HEK293 (cell line): ENCODE measurements at regions not wholly inside any gene's neighbourhood (a gene's known extent, or its start where the extent isn't known, plus 50 kb on each side); places are given as distances from the start of the nearest gene placed in this dataset.
A peak's percentile ranks its signal among the peaks of the same experiment; 100 is the strongest.

Experiments
- CTCF ChIA-PET: fragments of 350-600 bp; formaldehyde crosslinking; extraction: SDS; loops from one replicate; lab custom pipeline; 2021; ENCODE audit warnings: antibody characterized with exemption; lab: Yijun Ruan, JAX
- POLR2A ChIA-PET: fragments of 300-600 bp; formaldehyde crosslinking; extraction: SDS; loops from one replicate; lab custom pipeline; 2020; ENCODE audit warnings: antibody characterized with exemption, inconsistent platforms; lab: Yijun Ruan, JAX
- H3K27ac ChIP-seq: fragments of 200-500 bp; sonication (Bioruptor generic); 2 replicates; pipeline ENCODE4 v1.5.1; 2014; ENCODE audit warnings: low read depth, low read length, control low read depth, inconsistent platforms; ENCODE audit errors: extremely low read depth
- H3K36me3 ChIP-seq, 2 experiments: fragments of 200-500 bp in 1 of 2; sonication (Bioruptor generic) in 1 of 2; 1 replicate in 1 of 2; 2 replicates in 1 of 2; pipeline ENCODE4 v1.5.1; 2014 to 2017; ENCODE audit warnings: inconsistent platforms in 2 of 2, low read length in 2 of 2; ENCODE audit not compliant: control insufficient read depth in 2 of 2, insufficient read depth in 1 of 2
- H3K4me1 ChIP-seq: fragments of 200-500 bp; sonication (Bioruptor generic); 2 replicates; pipeline ENCODE4 v1.5.1; 2014; ENCODE audit warnings: mild to moderate bottlenecking, low read length, inconsistent platforms; ENCODE audit not compliant: control insufficient read depth, insufficient read depth
- H3K4me3 ChIP-seq: 2 replicates; pipeline ENCODE4 v1.5.1; 2011; ENCODE audit warnings: low read depth, mild to moderate bottlenecking, control low read depth, low read length, moderate library complexity
- H3K9me3 ChIP-seq: fragments of 200-500 bp; sonication (Bioruptor generic); 2 replicates; pipeline ENCODE4 v1.5.1; 2014; ENCODE audit warnings: low read depth, low read length, inconsistent platforms; ENCODE audit not compliant: control insufficient read depth, insufficient read depth
- CTCF ChIP-seq: fragments of 450-650 bp; formaldehyde crosslinking; IDR thresholded peaks from 2 replicates; pipeline ENCODE4 v1.5.1; 2016; ENCODE audit warnings: missing biosample characterization, missing genetic modification characterization
- FEZF1 ChIP-seq: fragments of 450-650 bp; formaldehyde crosslinking; IDR thresholded peaks from 2 replicates; pipeline ENCODE4 v1.5.1; 2016; ENCODE audit warnings: missing biosample characterization, missing genetic modification characterization
- GFI1B ChIP-seq: fragments of 450-650 bp; formaldehyde crosslinking; IDR thresholded peaks from 2 replicates; pipeline ENCODE4 v1.5.1; 2016; ENCODE audit warnings: missing biosample characterization, missing genetic modification characterization
- HOXC10 ChIP-seq: sonication (generic); formaldehyde crosslinking; IDR thresholded peaks from 2 replicates; pipeline ENCODE4 v1.8.1; 2023; ENCODE audit warnings: mild to moderate bottlenecking, missing genetic modification reagents
- KLF7 ChIP-seq: fragments of 450-650 bp; formaldehyde crosslinking; IDR thresholded peaks from 2 replicates; pipeline ENCODE4 v1.5.1; 2016; ENCODE audit warnings: missing biosample characterization, missing genetic modification characterization, borderline replicate concordance
- KLF9 ChIP-seq: fragments of 450-650 bp; formaldehyde crosslinking; IDR thresholded peaks from 2 replicates; pipeline ENCODE4 v1.5.1; 2016; ENCODE audit warnings: missing biosample characterization, missing genetic modification characterization, low read depth
- MZF1 ChIP-seq: fragments of 450-650 bp; formaldehyde crosslinking; IDR thresholded peaks from 2 replicates; pipeline ENCODE4 v1.5.1; 2017; ENCODE audit warnings: missing biosample characterization, missing genetic modification characterization, borderline replicate concordance
- SETDB1 ChIP-seq: IDR thresholded peaks from one replicate; pipeline ENCODE4 v1.6.1; 2017; ENCODE audit warnings: mild to moderate bottlenecking, low read length, moderate library complexity, mixed read lengths; ENCODE audit not compliant: insufficient read length
- SP3 ChIP-seq: fragments of 450-650 bp; formaldehyde crosslinking; IDR thresholded peaks from 2 replicates; pipeline ENCODE4 v1.5.1; 2016; ENCODE audit warnings: missing biosample characterization, missing genetic modification characterization
- ZBTB1 ChIP-seq: fragments of 450-650 bp; formaldehyde crosslinking; IDR thresholded peaks from 2 replicates; pipeline ENCODE4 v1.5.1; 2016; ENCODE audit warnings: missing biosample characterization, missing genetic modification characterization
- ZBTB44 ChIP-seq: fragments of 450-650 bp; IDR thresholded peaks from 2 replicates; pipeline ENCODE4 v1.5.1; 2018; ENCODE audit warnings: missing biosample characterization, mild to moderate bottlenecking, missing genetic modification characterization
- ZBTB48 ChIP-seq: fragments of 450-650 bp; formaldehyde crosslinking; IDR thresholded peaks from 2 replicates; pipeline ENCODE4 v1.5.1; 2016; ENCODE audit warnings: missing biosample characterization, missing genetic modification characterization
- ZNF10 ChIP-seq: fragments of 450-650 bp; formaldehyde crosslinking; IDR thresholded peaks from 2 replicates; pipeline ENCODE4 v1.5.1; 2017; ENCODE audit warnings: missing biosample characterization, missing genetic modification characterization
- ZNF121 ChIP-seq: fragments of 450-650 bp; formaldehyde crosslinking; IDR thresholded peaks from 2 replicates; pipeline ENCODE4 v1.5.1; 2016; ENCODE audit warnings: missing biosample characterization, missing genetic modification characterization
- ZNF155 ChIP-seq: fragments of 450-650 bp; formaldehyde crosslinking; IDR thresholded peaks from 2 replicates; pipeline ENCODE4 v1.5.1; 2016; ENCODE audit warnings: missing biosample characterization, missing genetic modification characterization
- ZNF221 ChIP-seq: fragments of 450-650 bp; formaldehyde crosslinking; IDR thresholded peaks from 2 replicates; pipeline ENCODE4 v1.5.1; 2017; ENCODE audit warnings: missing biosample characterization, missing genetic modification characterization, borderline replicate concordance
- ZNF239 ChIP-seq: fragments of 450-650 bp; formaldehyde crosslinking; IDR thresholded peaks from 2 replicates; pipeline ENCODE4 v1.5.1; 2016; ENCODE audit warnings: missing biosample characterization, missing genetic modification characterization
- ZNF266 ChIP-seq: fragments of 450-650 bp; formaldehyde crosslinking; IDR thresholded peaks from 2 replicates; pipeline ENCODE4 v1.5.1; 2016; ENCODE audit warnings: missing biosample characterization, missing genetic modification characterization, low read depth
- ZNF341 ChIP-seq: fragments of 450-650 bp; formaldehyde crosslinking; IDR thresholded peaks from 2 replicates; pipeline ENCODE4; 2016; ENCODE audit warnings: low read depth, missing biosample characterization, missing genetic modification characterization
- ZNF366 ChIP-seq: fragments of 450-650 bp; formaldehyde crosslinking; conservative IDR thresholded peaks from 2 replicates; pipeline ENCODE4 v1.5.1; 2016; ENCODE audit warnings: missing biosample characterization, missing genetic modification characterization
- ZNF518A ChIP-seq: fragments of 450-650 bp; formaldehyde crosslinking; conservative IDR thresholded peaks from 2 replicates; pipeline ENCODE4 v1.5.1; 2016; ENCODE audit warnings: low read depth, missing biosample characterization, missing genetic modification characterization
- ZNF521 ChIP-seq: fragments of 450-650 bp; formaldehyde crosslinking; IDR thresholded peaks from 2 replicates; pipeline ENCODE4 v1.5.1; 2017; ENCODE audit warnings: missing biosample characterization, mild to moderate bottlenecking, missing genetic modification characterization
- ZNF530 ChIP-seq: fragments of 450-650 bp; formaldehyde crosslinking; IDR thresholded peaks from 2 replicates; pipeline ENCODE4 v1.5.1; 2016; ENCODE audit warnings: low read depth, missing biosample characterization, missing genetic modification characterization
- ZNF561 ChIP-seq: fragments of 450-650 bp; IDR thresholded peaks from 2 replicates; pipeline ENCODE4 v1.5.1; 2018; ENCODE audit warnings: missing biosample characterization, missing genetic modification characterization, borderline replicate concordance
- ZNF585B ChIP-seq: fragments of 450-650 bp; formaldehyde crosslinking; IDR thresholded peaks from 2 replicates; pipeline ENCODE4 v1.5.1; 2016; ENCODE audit warnings: missing biosample characterization, missing genetic modification characterization
- ZNF610 ChIP-seq: fragments of 450-650 bp; formaldehyde crosslinking; IDR thresholded peaks from 2 replicates; pipeline ENCODE4 v1.5.1; 2016; ENCODE audit warnings: missing biosample characterization, missing genetic modification characterization, borderline replicate concordance
- ZNF654 ChIP-seq: fragments of 450-650 bp; formaldehyde crosslinking; IDR thresholded peaks from 2 replicates; pipeline ENCODE4 v1.5.1; 2016; ENCODE audit warnings: low read depth, missing biosample characterization, missing genetic modification characterization
- ZNF677 ChIP-seq: fragments of 450-650 bp; IDR thresholded peaks from 2 replicates; pipeline ENCODE4 v1.5.0; 2018; ENCODE audit warnings: missing biosample characterization, mild to moderate bottlenecking, missing genetic modification characterization, moderate library complexity

GRCh38 chr4:149912000-149912399 is 96.4 kb upstream of the IQCM start (continued):
- TF ChIP-seq CTCF (tag by site-specific recombination) (no peak), ZNF221 (tag by site-specific recombination) (no peak), ZNF266 (tag by site-specific recombination) (no peak), ZBTB44 (tag by site-specific recombination) (peak; percentile 9; the same call in 1 of the 2 replicates), HOXC10 (CRISPR knock-in tag) (no peak), ZNF677 (tag by site-specific recombination) (no peak), ZNF530 (tag by site-specific recombination) (no peak), KLF7 (no peak), ZNF239 (tag by site-specific recombination) (no peak), ZBTB48 (no peak), FEZF1 (peak; percentile 82), SP3 (no peak), ZNF610 (tag by site-specific recombination) (no peak), ZNF341 (no peak), ZNF121 (no peak), MZF1 (tag by site-specific recombination) (peak; percentile 91), GFI1B (tag by site-specific recombination) (no peak), ZNF518A (tag by site-specific recombination) (no peak)

GRCh38 chr4:149914119-149915115 is 98.8 kb upstream of the IQCM start:
- no peaks in the 10 kb centered on the region for H3K36me3 ChIP-seq
- TF ChIP-seq KLF9 (tag by site-specific recombination) (no peak), ZNF521 (tag by site-specific recombination) (no peak), ZNF155 (tag by site-specific recombination) (no peak), ZBTB1 (tag by site-specific recombination) (no peak), MZF1 (tag by site-specific recombination) (no peak), ZNF366 (tag by site-specific recombination) (no peak), KLF7 (no peak), ZNF10 (tag by site-specific recombination) (peak; percentile 96), ZNF561 (tag by site-specific recombination) (no peak), ZNF654 (peak; percentile 55), ZNF585B (tag by site-specific recombination) (no peak), SETDB1 (no peak)
- CTCF ChIA-PET, result interaction anchor here (1.0 kb wide), 1 partner anchor 16 kb away, joined by 3 read pairs; no protein-coding TSS in a partner anchor
- POLR2A ChIA-PET, result no interaction called here
- H3K4me1 ChIP-seq, result peaks cover 19% of the 10 kb centered on the region
- H3K9me3 ChIP-seq, result no peaks in the 10 kb centered on the region
- no peak overlapping the region for H3K4me3 ChIP-seq
- H3K27ac ChIP-seq, result no peak overlapping the region
